ENCODE measurements at regions not wholly inside any gene's neighbourhood (a gene's known extent, or its start where the extent isn't known, plus 50 kb on each side); places are given as distances from the start of the nearest gene placed in this dataset.
"Not testable (repeated sequence)": the region's sequence is repeated elsewhere in the genome, so short reads cannot be mapped to it uniquely, and the experiment has no call there.

DNA sequence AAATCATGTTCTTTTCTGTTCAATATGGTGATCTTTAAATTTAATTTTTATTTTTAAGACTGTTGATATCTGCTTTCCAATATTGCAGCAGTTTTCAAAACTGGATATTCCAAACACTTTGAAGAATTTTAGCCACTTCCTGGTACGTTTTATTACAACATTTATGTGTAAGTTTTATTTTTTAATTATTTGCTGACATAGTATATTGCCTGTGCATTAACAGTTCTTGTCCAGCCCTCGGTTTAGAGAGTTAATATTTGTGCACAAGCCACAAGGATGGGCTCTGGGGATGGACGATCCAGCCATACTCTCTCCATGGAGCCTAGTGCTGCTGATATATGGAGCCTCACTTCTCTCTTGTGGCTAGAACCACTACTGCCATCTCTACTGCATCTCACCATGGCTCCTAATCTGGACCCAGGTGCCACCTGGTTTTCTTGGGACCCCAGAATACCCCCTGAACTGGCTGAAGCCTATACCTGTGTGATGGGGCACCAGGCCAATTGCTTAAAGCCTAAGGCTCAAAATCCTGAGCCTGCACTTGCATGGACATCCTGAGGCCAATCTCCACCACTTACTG, 262.5 kb downstream of the RASSF9 start:
- no peak for DNase-seq (ENCODE audit: low read depth in 2 of 2)

DNA sequence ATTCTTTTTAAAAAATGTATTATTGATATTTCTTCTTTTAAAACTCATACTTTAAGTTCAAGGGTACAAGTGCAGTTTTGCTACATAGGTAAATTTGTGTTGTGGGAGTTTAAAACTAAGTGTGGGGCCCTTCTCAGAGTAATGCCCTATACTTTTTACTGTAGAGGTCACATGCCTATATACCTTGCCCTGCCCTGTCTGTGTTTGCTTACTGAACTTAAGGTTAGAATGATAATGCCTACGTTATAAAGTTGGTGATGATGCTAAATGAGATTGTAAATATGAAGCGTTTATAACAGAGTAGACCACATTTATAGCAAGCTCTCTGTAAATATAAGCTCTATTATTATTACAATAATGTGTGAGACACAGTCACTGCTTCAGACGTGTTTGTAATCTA, 261.9 kb downstream of the RASSF9 start:
- DNase-seq (ENCODE audit: low read depth in 2 of 2): no peak

DNA sequence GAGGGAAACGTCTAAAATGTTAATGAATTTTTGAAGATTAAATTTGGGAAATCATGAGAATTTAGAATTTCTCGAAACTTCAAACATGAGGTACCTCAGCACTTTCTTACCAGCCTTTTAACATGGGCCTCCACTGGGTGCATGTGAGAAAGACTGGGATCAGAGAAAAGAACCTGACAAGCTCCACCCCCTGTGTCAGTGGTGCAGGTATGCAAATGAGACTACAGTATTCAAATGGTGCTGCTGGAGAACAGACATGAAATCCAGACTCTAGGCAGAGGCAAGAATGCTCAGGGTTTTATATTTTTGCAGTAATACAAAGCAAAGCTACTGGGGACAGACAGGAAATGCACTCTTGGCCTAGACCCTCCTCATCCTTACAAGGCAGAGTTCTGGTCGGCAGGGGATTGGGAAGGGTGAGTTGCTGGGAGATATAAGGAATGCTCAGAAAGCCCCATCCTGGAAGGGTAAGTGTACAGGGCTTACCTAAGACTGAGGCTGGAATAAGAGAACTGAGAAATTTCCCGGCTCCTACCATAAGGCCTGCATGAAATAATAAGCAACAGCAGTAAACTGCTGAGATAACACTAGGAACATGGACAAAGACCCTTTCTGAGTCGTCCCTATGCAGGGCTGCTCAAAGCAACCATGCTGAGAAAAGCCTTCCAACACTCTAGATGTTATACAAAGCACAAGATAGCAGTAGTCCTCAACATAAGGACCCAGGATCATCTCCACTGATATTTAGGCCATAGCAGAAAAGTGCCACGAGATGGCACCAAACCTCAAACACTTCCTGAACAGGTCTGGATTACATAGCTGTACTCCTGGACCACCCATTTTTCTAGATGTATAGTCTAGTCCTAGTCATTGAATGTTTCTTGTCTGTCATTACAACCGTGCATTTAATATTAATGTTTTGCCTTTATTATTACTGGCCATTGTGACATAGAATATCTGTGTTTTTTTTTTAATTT, 260.8 kb downstream of the RASSF9 start:
- no peak for DNase-seq (ENCODE audit: low read depth in 2 of 2)

DNA sequence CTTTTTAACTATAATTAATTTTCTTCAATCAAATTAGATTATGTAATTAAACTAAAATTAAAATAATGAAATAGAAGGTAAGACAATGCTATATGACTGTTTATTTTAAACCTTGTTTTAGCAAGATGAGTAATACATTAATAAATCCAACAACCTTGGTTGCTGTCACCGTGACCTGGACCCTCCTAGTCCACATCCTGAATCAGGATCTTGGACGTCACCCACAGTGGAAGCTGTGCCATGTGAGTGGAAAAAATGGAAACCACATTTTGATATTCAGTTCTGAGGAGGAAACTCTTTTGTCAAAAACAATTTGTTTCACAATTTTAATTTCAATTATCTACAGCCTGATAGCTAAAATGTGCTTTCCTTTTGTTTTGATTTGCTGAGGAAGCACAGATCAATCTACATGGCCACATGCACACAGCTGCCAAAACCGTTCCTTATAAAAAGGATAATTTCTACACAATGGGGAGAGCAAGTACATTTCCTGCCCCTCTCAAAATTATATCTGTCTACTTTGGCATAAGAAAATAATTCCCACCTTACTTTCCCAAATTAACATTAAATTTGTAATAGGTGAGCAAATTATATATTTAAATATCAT, 255.5 kb downstream of the RASSF9 start:
- DNase-seq (ENCODE audit: low read depth in 2 of 2): no peak

DNA sequence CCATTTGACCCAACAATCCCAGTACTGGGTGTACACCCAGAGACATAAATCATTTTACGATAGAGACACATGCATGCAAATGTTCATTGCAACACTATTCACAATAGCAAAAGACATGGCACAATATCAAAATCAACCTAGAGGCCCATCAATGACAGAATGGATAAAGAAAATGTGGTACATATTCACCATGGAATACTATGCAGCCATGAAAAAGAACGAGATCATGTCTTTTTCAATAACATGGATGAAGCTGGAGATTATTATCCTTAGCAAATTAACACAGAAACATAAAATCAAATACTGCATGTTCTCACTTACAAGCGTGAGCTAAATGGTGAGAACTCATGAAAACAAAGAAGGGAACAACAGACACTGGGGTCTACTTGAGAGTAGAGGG, 249.1 kb downstream of the RASSF9 start:
- no peak for DNase-seq (ENCODE audit: low read depth in 2 of 2)

DNA sequence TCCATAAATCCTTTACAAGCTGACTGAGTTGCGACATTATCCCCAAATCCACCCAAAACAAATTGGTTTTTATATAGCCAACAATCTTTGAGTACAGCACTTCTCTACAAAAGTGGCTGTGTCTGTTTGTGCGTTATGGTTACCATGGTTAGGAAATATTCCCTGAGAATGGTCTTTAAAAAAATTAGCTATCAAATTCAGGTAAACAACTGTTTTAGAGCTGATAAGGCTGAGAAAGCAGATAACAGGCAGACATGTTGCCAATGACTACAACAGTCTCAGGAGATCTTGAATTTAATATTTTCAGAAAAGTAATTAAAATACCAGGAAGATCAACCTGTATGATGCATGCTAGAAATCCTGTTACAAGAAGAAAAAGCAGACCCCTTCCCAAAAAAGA, 248.0 kb downstream of the RASSF9 start:
- no peak for DNase-seq (ENCODE audit: low read depth in 2 of 2)

DNA sequence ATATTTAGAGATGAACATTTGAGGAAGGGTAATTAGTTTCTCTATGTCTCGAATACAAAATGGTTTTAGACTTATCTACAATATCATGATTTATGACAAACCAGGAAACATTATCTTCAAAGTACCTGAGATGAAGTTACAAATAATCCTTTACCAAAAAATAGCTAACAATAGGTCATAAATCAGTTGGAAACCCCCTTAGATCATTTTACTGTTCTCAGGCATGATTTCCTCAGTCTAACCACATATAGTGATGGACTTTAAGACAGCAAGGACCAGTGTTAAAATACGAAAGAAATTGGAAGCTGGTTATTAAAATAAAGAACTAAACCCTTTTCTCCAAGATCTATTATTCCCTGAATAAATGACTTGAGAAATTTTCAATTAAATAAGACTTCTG, 235.4 kb downstream of the RASSF9 start:
- no peak for DNase-seq (ENCODE audit: low read depth in 2 of 2)

DNA sequence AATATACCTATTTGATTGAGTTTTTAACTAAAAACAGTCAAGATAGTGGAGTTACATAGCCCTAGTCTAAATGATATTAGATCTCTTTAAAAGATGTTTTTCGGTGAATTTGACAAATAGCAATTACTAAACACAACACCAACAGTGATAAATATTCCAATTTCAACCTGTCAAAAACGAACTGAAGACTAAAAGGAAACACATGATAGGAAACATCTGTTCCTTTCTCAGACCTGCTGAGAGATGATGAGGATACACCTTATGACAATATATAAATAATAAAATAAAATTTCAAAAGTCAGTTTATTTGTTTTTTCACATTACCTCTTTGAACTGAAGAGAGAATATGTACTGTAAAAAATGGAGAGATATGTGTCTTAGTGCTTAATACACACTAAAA, 232.7 kb downstream of the RASSF9 start:
- no peak for DNase-seq (ENCODE audit: low read depth in 2 of 2)

DNA sequence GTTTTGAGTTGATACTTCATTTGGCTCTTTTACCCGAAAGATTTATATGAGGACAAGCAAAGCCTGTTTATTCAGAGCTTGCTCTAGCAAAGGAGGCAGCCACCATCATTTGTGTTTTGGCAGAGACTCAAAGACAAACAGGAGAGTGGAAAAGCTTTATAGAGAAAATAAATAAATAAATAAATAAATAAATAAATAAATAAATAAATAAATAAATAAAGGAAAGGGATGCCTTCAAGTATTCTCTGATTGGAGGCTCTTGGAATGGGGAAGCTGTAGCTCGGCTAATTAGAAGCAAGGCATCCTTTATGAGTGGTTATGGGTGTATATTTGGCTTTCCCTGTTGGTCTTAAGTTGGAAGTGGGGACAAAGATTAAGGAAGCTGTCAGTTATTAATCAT, 229.8 kb downstream of the RASSF9 start:
- no peak for DNase-seq (ENCODE audit: low read depth in 2 of 2)

DNA sequence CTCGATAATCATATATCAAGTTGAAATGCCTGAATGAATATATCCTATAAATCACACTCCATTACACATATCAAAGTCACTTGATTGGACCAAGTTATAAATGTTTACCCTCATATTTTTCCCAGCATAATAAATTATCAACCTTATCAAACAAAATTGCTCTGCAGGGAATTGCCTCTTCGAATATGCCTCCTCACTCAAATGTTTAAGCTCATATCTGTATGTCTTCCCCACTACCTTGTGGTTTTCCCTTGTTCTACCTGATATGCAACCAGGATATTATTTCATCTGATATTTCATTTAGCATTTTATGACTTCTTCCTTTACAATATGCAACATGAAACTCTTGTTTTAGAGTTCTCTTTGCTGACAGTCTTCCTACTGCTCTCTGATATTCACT, 226.4 kb downstream of the RASSF9 start:
- DNase-seq (ENCODE audit: low read depth in 2 of 2): no peak

DNA sequence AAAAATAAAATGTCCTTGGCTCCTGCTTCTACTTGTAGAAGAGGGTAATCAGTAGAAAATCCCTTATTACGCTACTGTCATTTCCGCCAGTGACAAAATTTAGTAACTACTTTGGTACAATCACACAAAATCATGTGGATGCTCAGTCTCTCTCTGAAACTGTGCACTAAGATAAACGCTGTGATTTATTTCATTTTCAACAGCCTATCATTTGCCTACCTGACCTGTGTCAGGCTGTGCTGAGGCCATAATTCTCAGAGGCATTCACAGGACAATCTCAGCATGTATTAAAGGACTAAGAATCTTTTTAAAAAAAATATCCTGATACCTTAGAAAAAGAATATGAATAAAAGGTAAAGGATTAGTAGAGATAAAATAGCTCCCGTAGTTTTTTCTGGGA, 226.0 kb downstream of the RASSF9 start:
- no peak for DNase-seq (ENCODE audit: low read depth in 2 of 2)

DNA sequence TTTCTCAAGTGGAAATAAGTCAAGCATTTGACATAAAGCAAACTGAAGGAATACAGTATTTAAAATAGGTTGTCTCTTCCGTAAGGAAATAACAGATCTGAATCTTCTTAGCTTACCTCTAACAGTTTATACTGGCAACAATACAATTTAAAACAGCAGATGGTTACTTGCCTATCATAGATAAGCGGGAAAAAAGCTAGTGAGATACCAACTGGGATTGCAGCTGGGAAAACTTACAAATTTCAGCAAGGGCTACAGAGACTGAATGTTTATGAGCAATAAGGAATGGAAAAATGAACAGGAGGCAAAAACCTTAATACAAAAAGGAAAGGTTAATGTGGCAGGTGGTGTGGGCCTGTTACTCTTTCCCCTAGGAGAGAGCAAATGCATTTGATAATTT, 220.0 kb downstream of the RASSF9 start:
- no peak for DNase-seq (ENCODE audit: low read depth in 2 of 2)

DNA sequence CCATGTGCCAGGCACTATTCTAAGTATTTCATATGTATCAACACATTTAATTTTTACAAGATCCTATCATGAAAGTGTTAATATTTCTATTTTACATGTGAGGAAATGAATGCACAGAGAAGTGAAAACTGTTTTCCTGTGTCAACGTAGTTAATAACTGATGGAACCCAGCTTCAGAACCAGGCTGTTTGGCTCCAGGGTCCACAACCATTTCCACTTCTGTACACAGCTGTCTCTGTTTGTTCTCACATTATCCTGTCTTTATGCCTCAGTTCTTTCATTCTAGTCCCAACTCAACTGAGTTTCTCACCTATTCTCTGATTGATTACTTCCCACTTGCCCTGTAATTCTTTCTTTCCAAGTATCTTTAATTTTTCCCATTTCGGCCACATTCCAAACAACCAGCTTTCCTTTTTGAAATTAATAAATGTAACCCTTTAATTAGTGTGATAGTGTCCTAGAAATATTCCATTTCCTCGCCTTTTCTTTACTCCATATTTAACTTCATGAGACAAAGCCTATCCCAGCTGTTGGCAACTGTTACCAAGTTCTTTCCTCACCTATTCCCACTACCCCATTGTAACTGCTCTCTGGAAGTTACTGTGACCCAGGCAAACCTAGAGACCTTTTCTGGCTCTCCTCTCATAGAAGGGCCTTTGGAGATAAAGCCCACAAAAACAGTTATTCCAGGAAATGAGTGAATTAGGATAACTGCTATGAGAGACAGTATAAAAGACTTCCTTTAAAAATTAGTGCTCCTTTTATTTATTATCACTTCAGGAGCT, 218.7 kb downstream of the RASSF9 start:
- DNase-seq (ENCODE audit: low read depth in 2 of 2): no peak

DNA sequence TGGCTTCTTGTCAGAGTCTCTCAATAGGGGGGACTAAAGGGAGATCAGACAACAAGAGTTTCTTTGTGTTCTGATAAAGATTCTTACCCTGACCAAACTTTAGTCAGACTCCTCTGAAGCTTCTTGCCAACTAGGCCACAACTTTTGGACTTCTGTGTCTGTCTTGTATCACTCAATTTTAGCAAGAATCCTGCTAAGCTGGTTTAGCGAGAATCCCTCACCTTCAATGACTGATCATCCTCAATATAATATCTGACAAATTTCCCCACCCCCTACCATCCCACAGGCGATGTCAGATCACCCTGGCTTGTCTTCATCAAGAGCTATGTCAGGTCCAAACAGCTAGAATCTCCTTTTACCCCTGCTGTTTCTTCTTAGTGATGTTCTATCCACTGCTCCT, 215.2 kb downstream of the RASSF9 start:
- DNase-seq (ENCODE audit: low read depth in 2 of 2): no peak

DNA sequence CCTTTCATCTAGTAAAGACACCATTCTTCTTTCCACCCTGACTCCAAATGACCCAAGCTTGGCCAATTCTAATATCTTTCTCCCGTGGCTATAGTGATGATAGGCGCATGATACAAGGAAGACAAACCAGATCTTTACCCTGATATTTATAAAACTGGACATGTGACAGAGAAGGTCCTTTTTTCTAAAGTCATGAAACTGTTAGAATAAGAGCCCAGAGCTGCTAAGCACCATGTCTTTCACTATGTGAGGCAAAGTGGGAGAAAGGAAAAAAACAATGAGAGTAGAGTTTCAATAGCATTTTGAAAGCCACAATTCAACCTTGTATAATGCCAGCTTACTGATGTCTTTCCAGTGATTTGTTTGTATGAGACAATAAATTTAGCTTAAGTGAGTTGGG, 212.4 kb downstream of the RASSF9 start:
- DNase-seq (ENCODE audit: low read depth in 2 of 2): no peak

DNA sequence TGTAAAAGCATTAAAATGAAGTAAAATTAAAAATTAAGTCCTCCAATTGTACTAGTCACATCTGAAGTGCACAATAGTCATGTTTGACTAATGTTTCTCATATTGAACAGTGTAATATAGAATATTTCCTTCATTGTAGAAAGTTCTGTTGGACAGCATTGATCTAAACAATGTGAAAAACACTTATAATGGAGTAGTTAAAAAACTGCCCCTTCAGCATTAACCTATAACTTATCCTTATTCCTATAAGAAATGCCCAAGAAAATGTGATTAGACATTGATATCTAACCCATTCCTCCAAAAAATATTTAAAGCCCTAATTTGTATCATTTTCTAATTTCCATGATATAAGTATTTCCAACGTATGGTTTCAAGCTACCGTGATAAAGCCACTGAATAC, 210.7 kb downstream of the RASSF9 start:
- no peak for DNase-seq (ENCODE audit: low read depth in 2 of 2)

DNA sequence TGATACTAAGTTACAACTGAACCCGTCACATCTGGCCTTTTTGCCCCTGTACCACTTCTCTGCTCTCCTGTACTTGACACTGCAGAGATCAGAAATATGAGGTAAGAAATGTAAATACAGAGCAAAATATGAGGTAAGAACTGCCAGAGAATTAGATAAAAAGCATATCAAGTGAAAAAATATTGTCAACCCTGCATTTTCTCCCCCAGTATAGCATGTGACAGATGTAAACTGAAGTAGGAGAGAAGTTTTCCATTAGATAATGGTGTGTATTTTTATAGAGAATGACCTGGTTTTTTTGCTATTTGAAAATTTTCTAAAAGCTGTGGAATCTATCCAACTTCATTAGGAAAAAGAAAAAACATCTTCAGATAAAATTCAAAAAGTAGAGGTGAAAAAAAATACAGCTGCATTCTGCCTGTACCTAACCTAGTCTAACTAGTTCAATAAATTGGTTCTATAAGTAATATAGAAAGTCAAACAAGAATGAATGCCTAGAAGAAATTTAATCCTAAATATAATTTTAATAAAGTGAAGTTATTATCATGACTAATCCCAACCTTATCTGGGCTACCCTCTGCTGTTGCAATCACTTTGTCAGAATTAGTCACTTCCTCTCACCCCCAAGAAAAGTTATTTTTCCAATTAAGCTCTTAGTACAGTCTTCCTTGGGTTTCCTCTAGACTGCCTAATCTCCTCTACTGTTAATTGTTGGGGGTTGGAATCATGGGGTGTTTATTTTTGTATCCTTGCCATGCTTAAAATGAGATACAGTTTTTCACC, 210.0 kb downstream of the RASSF9 start:
- DNase-seq (ENCODE audit: low read depth in 2 of 2): no peak

DNA sequence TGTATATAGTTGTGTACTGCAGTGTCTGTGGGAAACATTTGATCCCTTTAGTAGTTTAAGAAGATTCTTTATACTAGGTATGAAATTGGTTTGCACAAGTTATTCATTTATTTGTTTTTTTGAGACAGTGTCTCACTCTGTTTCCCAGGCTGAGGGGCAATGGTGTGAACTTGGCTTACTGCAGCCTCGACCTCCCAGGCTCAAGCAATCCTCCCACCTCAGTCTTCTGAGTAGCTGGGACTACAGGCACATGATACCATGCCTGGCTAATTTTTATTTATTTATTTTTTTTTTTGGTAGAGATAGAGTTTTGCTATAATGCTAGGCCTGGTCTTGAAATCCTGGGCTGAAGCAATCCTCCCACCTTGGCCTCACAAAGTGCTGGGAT, 209.4 kb downstream of the RASSF9 start:
- no peak for DNase-seq (ENCODE audit: low read depth in 2 of 2)

DNA sequence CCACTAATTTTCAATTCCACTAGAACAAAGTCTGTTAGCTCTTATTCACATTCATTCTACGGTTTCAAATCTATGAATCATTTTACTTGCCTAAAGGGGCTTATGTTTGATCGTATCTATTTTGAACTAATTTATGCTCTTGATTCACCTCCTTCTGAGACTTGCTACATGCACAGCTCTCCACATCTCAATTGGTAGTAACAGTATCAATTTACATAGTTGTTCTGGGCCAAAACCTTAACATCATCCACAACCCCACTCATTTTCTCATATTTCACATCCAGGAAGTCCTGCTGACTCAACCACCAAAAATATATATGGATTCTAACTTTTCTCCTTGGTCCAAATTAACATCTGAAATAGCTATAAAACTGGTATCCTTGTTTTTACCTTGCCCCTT, 208.6 kb downstream of the RASSF9 start:
- no peak for DNase-seq (ENCODE audit: low read depth in 2 of 2)

DNA sequence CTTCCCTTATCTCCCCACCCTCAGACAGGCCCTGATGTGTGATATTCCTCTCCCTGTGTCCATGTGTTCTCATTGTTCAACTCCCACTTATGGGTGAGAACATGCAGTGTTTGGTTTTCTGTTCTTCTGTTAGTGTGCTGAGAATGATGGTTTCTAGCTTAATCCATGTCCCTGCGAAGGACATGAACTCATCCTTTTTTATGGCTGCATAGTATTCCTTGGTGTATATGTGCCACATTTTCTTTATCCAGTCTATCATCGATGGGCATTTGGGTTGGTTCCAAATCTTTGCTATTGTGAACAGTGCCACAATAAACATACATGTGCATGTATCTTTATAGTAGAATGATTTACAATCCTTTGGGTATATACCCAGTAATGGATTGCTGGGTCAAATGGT, 207.6 kb downstream of the RASSF9 start:
- DNase-seq (ENCODE audit: low read depth in 2 of 2): not testable (repeated sequence)

DNA sequence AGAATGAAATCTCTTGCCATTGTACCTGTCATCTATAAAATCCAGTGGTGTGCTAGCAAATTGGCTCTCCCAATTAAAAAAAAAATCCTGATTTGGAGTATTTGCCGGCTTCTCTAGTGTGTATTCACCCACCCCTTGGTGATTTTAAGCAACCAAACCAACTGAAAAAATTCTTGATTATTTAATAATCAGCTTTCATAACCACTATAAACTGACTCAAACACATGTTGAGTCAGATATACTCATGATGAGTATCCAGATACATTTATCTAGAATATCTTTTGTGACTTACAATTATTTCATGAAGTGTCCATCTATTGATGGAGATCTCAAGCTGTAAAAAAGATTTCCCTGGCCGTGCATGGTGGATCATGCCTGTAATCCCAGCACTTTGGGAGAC, 205.4 kb downstream of the RASSF9 start:
- no peak for DNase-seq (ENCODE audit: low read depth in 2 of 2)

DNA sequence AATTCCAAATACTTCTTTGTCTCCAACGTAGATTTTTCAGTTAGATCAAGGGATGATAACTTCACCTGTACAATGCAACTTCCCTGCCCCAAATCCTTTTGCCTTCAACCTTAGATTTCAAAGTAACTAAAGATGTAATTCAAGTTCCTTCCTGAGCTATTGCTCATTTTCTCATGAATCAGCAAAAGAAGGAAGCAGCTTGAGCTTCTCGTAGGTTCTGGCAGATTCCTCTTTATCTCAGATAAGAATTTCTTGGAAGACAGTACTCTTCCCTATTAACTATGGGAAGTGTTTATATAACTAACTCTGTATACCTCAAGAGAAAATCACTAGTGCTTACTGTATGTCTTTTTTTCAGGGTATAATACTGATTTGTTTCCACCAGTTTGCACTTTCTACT, 203.8 kb downstream of the RASSF9 start:
- no peak for DNase-seq (ENCODE audit: low read depth in 2 of 2)

All from stimulated activated CD8-positive, alpha-beta memory T cell treated with anti-CD3 and anti-CD28 coated beads, Interleukin-7, amount 100 ng/mL, for 4 hours (primary cell).